GM21723 (cell line): ENCODE measurements at regions not wholly inside any gene's neighbourhood (a gene's known extent, or its start where the extent isn't known, plus 50 kb on each side); places are given as distances from the start of the nearest gene placed in this dataset.

ENCODE experiments used
- ATAC-seq: cut with Tn5 transposase; IDR thresholded peaks from one replicate; pipeline ENCODE4 v1.9.1; 2021; ENCODE audit warnings: mild to moderate bottlenecking, moderate library complexity; ENCODE audit not compliant: unreplicated experiment

GRCh38 chr16:17827313-17827712 is 356.6 kb upstream of the XYLT1 start:
- no peak for ATAC-seq

DNA sequence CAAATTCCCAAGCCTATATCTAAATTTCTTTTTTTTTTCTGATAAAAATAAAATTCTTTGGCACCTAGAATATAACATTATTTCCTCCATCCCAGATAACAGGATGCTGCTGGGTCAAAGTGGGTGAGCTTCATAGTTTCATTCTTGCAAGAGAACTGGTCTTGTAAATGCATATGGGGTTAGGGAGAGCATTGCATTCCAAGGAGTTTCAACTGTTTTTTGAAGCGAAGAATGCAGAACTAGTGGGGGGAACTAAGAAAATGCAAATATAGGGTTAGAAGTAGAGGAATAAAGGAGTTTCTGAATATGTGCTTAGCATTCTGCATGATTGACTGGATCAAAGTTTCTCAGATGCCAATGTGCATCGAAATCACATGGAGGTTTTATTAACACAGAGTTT is 347.2 kb upstream of the XYLT1 start:
- ATAC-seq: no peak

GRCh38 chr16:17817260-17817659 is 346.5 kb upstream of the XYLT1 start:
- ATAC-seq: no peak

- no peak for ATAC-seq
Observed at GRCh38 chr16:17812771-17813170, 342.0 kb upstream of the XYLT1 start.

- no peak for ATAC-seq
Observed at GRCh38 chr16:17804857-17805256, 334.1 kb upstream of the XYLT1 start.

GRCh38 chr16:17803625-17804410 is 333.1 kb upstream of the XYLT1 start:
- no peak for ATAC-seq

DNA sequence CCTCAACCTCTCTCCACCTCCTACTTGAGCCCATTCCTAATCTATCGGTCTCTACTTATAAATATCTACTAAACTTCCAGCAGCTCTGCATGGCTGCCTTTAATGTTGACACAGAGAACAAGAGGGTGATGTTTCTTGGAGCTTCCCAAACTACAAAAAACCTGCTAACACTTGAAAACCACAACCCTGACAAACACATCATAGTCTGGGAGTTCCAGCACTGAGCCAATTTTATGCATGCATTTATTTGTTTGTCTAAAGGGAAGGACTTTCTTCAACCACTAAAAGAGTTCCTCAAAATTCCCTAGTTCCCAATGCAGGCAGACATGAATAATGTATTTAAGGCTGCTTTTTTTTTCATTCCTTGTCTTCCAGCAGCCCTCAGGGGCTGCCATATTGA is 331.8 kb upstream of the XYLT1 start:
- ATAC-seq: no peak

GRCh38 chr16:17801068-17801467 is 330.3 kb upstream of the XYLT1 start:
- no peak for ATAC-seq

DNA sequence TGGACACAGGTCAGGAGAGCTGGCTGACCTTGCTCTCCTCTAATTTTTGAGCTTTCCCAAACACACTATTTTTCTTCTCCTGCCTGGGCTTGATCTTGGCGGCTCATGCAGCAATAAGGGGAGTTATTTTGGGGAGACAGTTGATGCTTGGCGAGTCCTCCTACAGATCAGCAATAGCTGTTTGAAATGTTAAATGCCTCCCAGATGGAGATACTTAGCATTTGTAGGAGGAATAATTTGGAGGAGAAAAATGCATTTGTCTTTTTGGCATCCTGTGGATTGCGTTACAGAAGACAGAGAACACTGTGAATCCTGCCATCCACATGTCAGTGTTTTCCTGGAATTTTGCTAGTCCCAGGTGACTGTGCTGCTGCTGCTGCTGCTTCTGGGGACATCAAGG is 328.0 kb upstream of the XYLT1 start:
- ATAC-seq: no peak

DNA sequence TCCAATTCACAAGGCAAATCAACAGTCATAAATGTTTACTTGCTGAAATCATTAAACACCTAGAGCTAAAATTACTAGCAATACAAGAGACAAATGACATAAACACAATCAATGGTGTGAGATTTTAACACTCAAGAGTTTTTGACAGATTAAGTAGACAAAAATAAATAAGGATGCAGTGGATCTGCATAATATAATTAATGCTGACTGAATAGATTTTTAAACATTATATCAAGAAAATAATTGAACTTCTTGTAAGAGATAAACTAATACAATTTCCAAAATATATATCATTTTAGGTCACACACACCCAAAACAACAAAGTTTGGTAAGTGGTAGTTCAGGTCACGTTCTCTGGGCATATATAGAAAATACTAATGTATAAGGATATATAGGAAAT is 322.6 kb upstream of the XYLT1 start:
- ATAC-seq: no peak

DNA sequence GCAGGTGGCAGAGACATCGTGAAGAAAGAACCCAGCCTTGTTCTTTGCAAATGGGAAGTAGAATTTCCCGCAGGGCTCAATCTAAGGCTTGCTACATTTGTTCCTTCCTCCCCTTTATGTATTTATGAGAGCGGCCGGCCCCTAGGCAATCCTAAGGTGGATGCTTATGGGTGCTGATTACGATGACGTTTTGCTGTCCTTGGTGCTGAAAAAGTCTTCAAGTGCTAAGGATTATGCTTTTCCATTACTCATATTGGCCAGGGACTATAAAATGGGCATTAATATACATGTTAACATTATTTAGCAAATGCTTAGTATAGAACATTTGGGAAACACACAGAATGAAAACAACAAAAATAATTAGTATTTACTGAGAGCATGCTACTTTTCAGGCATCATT is 313.3 kb upstream of the XYLT1 start:
- ATAC-seq: no peak

GRCh38 chr16:17780181-17780580 is 309.4 kb upstream of the XYLT1 start:
- ATAC-seq: no peak

GRCh38 chr16:17777408-17777863 is 306.7 kb upstream of the XYLT1 start:
- no peak for ATAC-seq

GRCh38 chr16:17776888-17777287 is 306.1 kb upstream of the XYLT1 start:
- ATAC-seq: no peak

DNA sequence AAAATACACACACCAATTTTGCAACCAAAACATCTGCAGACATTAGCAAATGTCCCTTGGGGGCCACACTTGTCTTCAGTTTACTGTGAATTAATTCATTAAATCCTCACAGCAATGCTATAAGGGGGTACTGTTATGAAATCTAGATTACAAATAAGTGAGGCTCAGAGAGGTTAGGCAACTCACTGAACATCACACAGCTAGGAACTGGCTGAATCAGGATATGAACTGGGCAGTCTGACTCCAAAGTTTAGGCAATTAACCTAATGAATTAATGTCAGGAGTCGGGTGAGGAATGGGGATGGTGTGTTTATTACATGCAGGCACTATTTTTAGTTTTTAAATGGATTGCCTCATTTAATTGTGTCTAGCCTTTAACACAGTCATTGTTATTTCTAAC is 305.7 kb upstream of the XYLT1 start:
- no peak for ATAC-seq

DNA sequence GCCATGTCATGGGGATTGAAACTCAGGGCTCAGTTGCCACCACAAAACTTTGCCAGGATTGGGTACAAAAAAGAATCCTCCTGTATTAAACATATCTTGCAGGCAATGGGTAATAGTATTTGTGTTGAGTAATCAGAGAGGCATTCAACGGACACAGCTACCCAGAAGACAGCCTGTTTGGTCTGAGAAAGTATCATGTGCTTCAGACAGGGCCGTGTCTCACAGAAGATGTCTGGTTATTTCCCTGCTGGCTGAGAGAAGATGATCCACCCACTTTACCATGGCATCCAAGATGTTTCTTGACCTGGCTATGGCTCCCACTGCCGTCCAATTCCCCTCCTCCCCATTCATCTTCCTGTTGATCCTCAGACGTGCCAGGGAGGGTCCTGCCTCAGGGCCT is 304.3 kb upstream of the XYLT1 start:
- no peak for ATAC-seq

GRCh38 chr16:17773698-17774101 is 302.9 kb upstream of the XYLT1 start:
- no peak for ATAC-seq

GRCh38 chr16:17770104-17770503 is 299.3 kb upstream of the XYLT1 start:
- no peak for ATAC-seq

- no peak for ATAC-seq
Observed at GRCh38 chr16:17769065-17769464, 298.3 kb upstream of the XYLT1 start.

- no peak for ATAC-seq
Observed at GRCh38 chr16:17768257-17768656, 297.5 kb upstream of the XYLT1 start.

GRCh38 chr16:17766012-17766411 is 295.3 kb upstream of the XYLT1 start:
- ATAC-seq: no peak

- ATAC-seq: no peak
Observed at GRCh38 chr16:17759451-17760390, 289.0 kb upstream of the XYLT1 start.
